ENCODE measurements at regions not wholly inside any gene's neighbourhood (a gene's known extent, or its start where the extent isn't known, plus 50 kb on each side); places are given as distances from the start of the nearest gene placed in this dataset.

- POLR2A ChIA-PET: no interaction called here
Measured at GRCh38 chr16:73255031-73255430, 207.1 kb upstream of the ZFHX3 start.

GRCh38 chr16:73253922-73254480 lies 206.1 kb upstream of the ZFHX3 start:
- Mint-ChIP-seq H3K27ac (no peak overlapping the region), H3K9me3 (no peaks in the 10 kb centered on the region), H3K27me3 (no peaks in the 10 kb centered on the region), H3K4me1 (ENCODE audit: low read depth) (no peaks in the 10 kb centered on the region), H3K36me3 (ENCODE audit: low read depth) (no peaks in the 10 kb centered on the region), H3K4me3 (no peak overlapping the region)
- CTCF ChIA-PET: no interaction called here
- POLR2A ChIA-PET: no interaction called here
- ATAC-seq (no peak), DNase-seq (no peak)
- intact Hi-C loops (cut with micrococcal nuclease): no loop called here
- TF ChIP-seq CTCF (IDR thresholded peaks at IDR 0.05): no peak

More at GRCh38 chr16:73255031-73255430, 207.1 kb upstream of the ZFHX3 start:
- H3K36me3 Mint-ChIP-seq (ENCODE audit: low read depth): no peaks in the 10 kb centered on the region
- no peak overlapping the region for H3K27ac Mint-ChIP-seq
- TF ChIP-seq CTCF (IDR thresholded peaks at IDR 0.05): no peak
- DNase-seq: no peak
- no peak for ATAC-seq
- intact Hi-C loops (cut with micrococcal nuclease): no loop called here
- CTCF ChIA-PET: no interaction called here
- no peaks in the 10 kb centered on the region for H3K27me3 Mint-ChIP-seq
- H3K4me3 Mint-ChIP-seq: no peak overlapping the region
- no peaks in the 10 kb centered on the region for H3K4me1 Mint-ChIP-seq (ENCODE audit: low read depth)
- no peaks in the 10 kb centered on the region for H3K9me3 Mint-ChIP-seq

GRCh38 chr16:73252446-73252845 lies 204.5 kb upstream of the ZFHX3 start:
- intact Hi-C loops (cut with micrococcal nuclease): no loop called here
- H3K4me3 Mint-ChIP-seq: no peak overlapping the region
- ATAC-seq: no peak
- CTCF ChIA-PET: interaction anchor here (1.4 kb wide), 1 partner anchor 16 kb away, joined by 3 read pairs; no protein-coding TSS in a partner anchor
- H3K36me3 Mint-ChIP-seq (ENCODE audit: low read depth): no peaks in the 10 kb centered on the region
- no peak for DNase-seq
- TF ChIP-seq CTCF (IDR thresholded peaks at IDR 0.05): no peak
- H3K9me3 Mint-ChIP-seq: no peaks in the 10 kb centered on the region
- no peak overlapping the region for H3K27ac Mint-ChIP-seq
- POLR2A ChIA-PET: no interaction called here
- H3K4me1 Mint-ChIP-seq (ENCODE audit: low read depth): no peaks in the 10 kb centered on the region
- no peaks in the 10 kb centered on the region for H3K27me3 Mint-ChIP-seq

DNA sequence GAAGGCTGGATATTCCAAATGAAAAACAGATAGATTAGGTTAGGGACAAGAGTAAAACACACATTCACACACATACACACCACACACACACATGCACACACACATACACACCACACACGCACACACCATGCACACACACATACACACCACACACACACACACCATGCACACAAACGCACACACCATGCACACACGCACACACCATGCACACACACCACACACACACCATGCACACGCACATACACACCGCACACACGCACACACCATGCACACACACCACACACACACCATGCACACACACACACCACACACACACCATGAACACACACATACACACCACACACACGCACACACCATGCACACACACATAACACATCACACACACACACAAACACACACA lies 203.7 kb upstream of the ZFHX3 start:
- H3K9me3 Mint-ChIP-seq: no peaks in the 10 kb centered on the region
- TF ChIP-seq CTCF (IDR thresholded peaks at IDR 0.05): no peak
- ChIA-PET CTCF (no interaction called here), POLR2A (no interaction called here)
- no peak overlapping the region for H3K27ac Mint-ChIP-seq
- H3K4me1 Mint-ChIP-seq (ENCODE audit: low read depth): no peaks in the 10 kb centered on the region
- ATAC-seq (no peak), DNase-seq (no peak)
- no peaks in the 10 kb centered on the region for H3K36me3 Mint-ChIP-seq (ENCODE audit: low read depth)
- H3K27me3 Mint-ChIP-seq: no peaks in the 10 kb centered on the region
- H3K4me3 Mint-ChIP-seq: no peak overlapping the region
- intact Hi-C loops (cut with micrococcal nuclease): no loop called here

GRCh38 chr16:73248316-73248715 lies 200.4 kb upstream of the ZFHX3 start:
- POLR2A ChIA-PET: no interaction called here
- intact Hi-C loops (cut with micrococcal nuclease): no loop called here
- no peak for TF ChIP-seq CTCF (IDR thresholded peaks at IDR 0.05)
- ATAC-seq: no peak
- CTCF ChIA-PET: no interaction called here
- Mint-ChIP-seq H3K36me3 (ENCODE audit: low read depth) (no peaks in the 10 kb centered on the region), H3K4me1 (ENCODE audit: low read depth) (no peaks in the 10 kb centered on the region), H3K27ac (no peak overlapping the region), H3K9me3 (no peaks in the 10 kb centered on the region), H3K27me3 (no peaks in the 10 kb centered on the region), H3K4me3 (no peak overlapping the region)
- DNase-seq: no peak
